ENCODE measurements at regions not wholly inside any gene's neighbourhood (a gene's known extent, or its start where the extent isn't known, plus 50 kb on each side); places are given as distances from the start of the nearest gene placed in this dataset.

GRCh38 chr14:104367866-104368750 is 211.5 kb upstream of the C14orf180 start:
- TF ChIP-seq USF2 (CRISPR knock-in tag; IDR thresholded peaks at IDR 0.05) (no peak), IRF2 (CRISPR knock-in tag; IDR thresholded peaks at IDR 0.05; ENCODE audit: borderline replicate concordance, low read depth) (no peak), ZNF317 (CRISPR knock-in tag; IDR thresholded peaks at IDR 0.05; ENCODE audit: borderline replicate concordance, low read depth) (no peak), NR3C1 (CRISPR knock-in tag; conservative IDR thresholded peaks at IDR 0.05; ENCODE audit: low read depth) (no peak), CTCF (IDR thresholded peaks at IDR 0.05) (no peak), ZNF232 (CRISPR knock-in tag; IDR thresholded peaks at IDR 0.05) (no peak), TCF7 (CRISPR knock-in tag; IDR thresholded peaks at IDR 0.05; ENCODE audit: low read depth) (no peak), ETV6 (CRISPR knock-in tag; IDR thresholded peaks at IDR 0.05) (no peak), SP1 (CRISPR knock-in tag; conservative IDR thresholded peaks at IDR 0.05) (no peak), CBFB (CRISPR knock-in tag; IDR thresholded peaks at IDR 0.05; ENCODE audit: low read depth) (no peak)
- TF ChIP-seq, protein P1, sequence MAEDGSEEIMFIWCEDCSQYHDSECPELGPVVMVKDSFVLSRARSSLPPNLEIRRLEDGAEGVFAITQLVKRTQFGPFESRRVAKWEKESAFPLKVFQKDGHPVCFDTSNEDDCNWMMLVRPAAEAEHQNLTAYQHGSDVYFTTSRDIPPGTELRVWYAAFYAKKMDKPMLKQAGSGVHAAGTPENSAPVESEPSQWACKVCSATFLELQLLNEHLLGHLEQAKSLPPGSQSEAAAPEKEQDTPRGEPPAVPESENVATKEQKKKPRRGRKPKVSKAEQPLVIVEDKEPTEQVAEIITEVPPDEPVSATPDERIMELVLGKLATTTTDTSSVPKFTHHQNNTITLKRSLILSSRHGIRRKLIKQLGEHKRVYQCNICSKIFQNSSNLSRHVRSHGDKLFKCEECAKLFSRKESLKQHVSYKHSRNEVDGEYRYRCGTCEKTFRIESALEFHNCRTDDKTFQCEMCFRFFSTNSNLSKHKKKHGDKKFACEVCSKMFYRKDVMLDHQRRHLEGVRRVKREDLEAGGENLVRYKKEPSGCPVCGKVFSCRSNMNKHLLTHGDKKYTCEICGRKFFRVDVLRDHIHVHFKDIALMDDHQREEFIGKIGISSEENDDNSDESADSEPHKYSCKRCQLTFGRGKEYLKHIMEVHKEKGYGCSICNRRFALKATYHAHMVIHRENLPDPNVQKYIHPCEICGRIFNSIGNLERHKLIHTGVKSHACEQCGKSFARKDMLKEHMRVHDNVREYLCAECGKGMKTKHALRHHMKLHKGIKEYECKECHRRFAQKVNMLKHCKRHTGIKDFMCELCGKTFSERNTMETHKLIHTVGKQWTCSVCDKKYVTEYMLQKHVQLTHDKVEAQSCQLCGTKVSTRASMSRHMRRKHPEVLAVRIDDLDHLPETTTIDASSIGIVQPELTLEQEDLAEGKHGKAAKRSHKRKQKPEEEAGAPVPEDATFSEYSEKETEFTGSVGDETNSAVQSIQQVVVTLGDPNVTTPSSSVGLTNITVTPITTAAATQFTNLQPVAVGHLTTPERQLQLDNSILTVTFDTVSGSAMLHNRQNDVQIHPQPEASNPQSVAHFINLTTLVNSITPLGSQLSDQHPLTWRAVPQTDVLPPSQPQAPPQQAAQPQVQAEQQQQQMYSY (CRISPR knock-in tag; IDR thresholded peaks at IDR 0.05), result no peak
- TF ChIP-seq, protein P2, sequence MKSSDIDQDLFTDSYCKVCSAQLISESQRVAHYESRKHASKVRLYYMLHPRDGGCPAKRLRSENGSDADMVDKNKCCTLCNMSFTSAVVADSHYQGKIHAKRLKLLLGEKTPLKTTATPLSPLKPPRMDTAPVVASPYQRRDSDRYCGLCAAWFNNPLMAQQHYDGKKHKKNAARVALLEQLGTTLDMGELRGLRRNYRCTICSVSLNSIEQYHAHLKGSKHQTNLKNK (CRISPR knock-in tag; IDR thresholded peaks at IDR 0.05), result no peak

All from WTC11 (cell line).